ENCODE measurements at regions not wholly inside any gene's neighbourhood (a gene's known extent, or its start where the extent isn't known, plus 50 kb on each side); places are given as distances from the start of the nearest gene placed in this dataset.

DNA sequence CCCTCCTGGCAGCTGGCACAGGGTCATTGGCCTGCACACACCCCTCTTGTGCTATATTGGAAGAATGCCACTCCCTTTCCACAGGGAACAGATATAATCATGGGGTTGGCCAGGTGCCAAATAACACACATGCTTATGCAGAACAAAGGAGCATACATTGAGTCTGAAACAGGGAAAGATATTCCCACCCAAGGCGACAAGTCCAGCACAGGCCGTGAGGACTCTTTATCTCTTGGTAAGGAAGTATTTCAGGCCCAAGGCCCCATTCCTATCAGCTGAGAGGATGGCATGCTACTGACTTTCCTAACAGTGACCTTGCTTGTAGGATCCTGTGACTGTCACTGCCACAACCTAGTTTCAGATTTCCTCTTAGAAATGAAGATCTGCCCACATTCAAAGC lies 59.0 kb upstream of the STXBP6 start:
- no peak for TF ChIP-seq EP300 (IDR thresholded peaks at IDR 0.05)
- TF ChIP-seq, protein P1, sequence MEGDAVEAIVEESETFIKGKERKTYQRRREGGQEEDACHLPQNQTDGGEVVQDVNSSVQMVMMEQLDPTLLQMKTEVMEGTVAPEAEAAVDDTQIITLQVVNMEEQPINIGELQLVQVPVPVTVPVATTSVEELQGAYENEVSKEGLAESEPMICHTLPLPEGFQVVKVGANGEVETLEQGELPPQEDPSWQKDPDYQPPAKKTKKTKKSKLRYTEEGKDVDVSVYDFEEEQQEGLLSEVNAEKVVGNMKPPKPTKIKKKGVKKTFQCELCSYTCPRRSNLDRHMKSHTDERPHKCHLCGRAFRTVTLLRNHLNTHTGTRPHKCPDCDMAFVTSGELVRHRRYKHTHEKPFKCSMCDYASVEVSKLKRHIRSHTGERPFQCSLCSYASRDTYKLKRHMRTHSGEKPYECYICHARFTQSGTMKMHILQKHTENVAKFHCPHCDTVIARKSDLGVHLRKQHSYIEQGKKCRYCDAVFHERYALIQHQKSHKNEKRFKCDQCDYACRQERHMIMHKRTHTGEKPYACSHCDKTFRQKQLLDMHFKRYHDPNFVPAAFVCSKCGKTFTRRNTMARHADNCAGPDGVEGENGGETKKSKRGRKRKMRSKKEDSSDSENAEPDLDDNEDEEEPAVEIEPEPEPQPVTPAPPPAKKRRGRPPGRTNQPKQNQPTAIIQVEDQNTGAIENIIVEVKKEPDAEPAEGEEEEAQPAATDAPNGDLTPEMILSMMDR (IDR thresholded peaks at IDR 0.05): no peak

Measured in tibial nerve (tissue), 4 donors.